HG02981 (cell line): ENCODE measurements at regions not wholly inside any gene's neighbourhood (a gene's known extent, or its start where the extent isn't known, plus 50 kb on each side); places are given as distances from the start of the nearest gene placed in this dataset.

Source experiments
- ATAC-seq: cut with Tn5 transposase; IDR thresholded peaks from one replicate; pipeline ENCODE4 v1.9.1; 2021; ENCODE audit warnings: mild to moderate bottlenecking, moderate library complexity; ENCODE audit not compliant: unreplicated experiment

GRCh38 chr6:163901681-163902080 is 487.2 kb downstream of the QKI start:
- no peak for ATAC-seq

GRCh38 chr6:163900570-163900969 is 486.1 kb downstream of the QKI start:
- ATAC-seq = no peak

- no peak for ATAC-seq
Observed at GRCh38 chr6:163897669-163898068, 483.2 kb downstream of the QKI start.

DNA sequence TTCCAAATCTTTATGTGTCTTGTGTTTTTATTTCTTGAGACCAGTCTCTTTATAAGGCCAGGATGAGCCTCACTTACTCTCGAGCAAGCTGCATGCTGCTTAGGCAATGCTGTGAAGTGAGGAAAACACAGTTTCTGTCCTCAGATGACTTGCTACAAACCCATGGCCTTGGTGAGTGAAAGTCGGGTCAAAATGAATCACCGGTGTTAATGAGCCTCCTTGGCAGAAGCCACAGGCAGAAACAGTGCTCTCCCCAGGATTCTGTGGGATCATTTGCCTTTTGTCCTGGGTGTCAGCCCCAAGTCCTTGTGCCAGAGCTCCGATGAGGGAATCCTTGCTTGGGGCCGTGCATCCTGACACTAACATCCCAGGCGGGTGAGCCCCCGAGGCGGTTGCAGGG is 482.5 kb downstream of the QKI start:
- no peak for ATAC-seq

DNA sequence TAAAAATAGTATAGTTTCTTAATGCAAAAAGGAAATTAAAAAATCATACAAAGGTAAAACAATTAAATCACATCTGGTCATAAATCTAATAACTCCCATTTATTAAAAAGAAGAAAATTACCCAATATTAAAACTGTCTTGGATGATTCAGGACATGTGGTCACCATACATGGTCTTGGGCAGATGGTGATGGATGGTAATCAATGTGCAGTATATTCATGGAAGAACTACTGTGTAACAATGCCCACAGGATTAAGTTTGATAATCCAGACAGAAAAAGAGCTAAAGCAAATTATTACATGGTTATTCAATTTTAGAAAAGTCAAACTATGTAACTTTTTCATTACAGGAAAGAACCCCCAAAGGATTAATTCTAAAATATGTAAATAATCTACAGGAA is 480.6 kb downstream of the QKI start:
- no peak for ATAC-seq

DNA sequence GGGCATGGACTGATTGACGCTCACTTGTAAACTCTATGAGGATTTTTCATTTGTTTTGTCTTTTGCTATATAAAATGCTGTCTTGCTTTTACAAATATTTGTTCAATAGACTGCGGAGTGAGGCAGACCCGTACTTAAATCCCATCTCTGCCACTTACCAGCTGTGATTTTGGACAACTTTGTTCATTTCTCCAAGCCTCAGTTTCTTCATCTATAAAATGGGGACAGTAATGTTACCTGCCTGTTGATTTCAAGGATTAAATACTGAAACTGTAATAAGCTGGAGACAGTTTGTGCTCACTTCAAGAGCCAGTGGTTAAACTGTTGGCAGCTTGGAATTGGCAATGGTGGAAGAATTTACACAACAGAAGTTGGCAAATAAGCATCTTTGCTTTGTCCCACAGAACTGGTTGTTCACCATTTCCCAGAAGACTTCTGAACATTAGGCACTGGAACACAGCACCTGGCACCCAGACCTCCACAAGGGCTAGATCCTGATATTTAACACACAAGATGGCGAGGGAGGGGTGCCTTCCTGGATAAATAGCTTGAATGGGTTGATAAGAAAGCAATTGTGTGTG is 479.2 kb downstream of the QKI start:
- no peak for ATAC-seq

DNA sequence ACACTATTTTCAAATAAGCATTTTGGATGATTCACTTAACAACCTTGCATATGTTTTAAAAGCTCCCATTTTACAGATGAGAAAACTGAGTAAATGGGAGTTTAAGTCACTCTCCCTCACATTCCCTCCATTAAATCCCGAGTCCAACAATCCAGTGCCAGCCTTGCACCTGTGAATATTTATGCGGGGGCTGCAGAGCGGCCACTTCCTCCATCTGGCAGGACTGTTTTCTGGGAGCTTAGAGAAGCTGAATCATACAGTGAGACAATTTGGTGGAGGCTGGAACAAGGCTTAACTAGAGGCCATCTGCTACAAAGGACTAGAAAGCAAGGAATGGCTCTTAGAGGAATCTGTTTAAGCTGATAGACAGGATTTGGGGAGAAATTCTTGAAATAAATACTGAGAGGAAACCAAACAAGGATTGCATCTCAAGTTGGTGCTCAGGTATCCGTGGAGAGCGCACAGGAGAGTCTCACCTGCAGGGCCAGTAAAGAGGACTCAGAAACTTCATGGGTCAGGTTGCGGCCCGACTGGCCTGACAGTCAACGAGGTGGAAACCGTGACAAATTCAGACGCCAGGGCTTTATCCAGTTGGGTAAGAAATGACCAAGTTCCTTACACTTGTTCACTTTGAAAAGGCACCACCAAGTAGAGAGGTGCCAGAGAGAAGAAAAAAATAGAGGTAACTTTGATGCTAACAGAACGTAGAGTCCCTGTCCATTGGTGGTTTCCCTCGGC is 478.5 kb downstream of the QKI start:
- no peak for ATAC-seq

DNA sequence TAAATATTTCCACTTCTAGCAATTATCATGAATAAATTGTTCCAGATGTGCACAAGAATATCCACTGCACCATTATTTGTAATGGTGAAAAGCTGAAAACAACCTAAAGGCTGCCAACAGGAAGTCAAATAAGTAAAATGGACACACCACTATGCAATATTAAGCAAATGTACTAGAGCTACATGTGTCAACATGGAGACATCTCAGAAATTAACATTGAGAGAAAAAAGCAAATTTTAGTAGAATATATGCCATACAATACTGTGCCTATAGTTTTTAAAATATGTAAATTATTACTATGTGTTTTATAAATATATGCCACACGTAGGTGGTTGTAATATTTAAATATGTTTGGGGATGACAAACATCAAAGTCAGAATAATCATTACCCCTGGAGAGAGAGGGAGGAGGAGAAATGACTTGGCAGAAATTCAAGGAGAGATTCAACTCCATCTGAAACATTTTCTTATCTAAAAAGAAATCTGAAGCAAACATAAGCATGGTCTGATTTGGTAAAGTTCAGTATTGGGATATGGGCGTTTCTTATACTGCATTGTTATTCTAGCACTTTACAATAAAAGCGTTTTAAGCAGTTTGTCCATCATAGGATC is 475.5 kb downstream of the QKI start:
- ATAC-seq = no peak

DNA sequence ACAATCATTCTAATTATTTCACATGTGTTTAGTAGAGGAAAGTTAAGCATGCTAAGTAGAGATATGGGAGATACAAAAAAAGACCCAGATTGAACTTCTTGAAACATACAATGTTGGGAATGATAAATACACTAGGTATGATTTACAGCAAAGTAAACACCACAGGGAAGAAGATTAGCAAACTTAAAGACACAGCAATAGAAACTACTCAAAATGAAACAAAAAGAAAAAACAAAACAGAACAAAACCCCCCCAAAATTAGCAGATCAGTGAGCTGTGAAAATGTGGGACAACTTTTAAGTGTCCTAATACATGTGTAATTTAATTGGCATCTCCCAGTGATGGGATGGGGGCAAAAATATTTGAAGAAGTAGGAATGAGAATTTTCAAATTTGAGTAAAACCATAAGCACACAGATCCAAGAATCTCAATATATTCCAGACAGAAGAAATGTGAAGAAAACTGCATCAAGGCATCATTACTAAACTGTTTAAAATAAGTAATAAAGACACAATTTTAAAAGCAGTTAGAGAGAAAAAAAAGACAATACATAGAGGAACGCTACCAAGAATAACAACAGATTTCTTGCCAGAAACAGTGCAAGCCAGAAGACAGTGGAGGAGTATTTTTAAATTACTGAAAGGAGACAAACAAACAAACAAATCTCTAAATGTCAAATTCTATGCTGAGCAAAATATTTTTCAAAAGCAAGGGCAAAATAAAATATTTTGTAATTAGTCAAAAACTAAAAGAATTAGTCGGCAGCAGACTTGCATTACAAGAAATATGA is 473.7 kb downstream of the QKI start:
- ATAC-seq = no peak

DNA sequence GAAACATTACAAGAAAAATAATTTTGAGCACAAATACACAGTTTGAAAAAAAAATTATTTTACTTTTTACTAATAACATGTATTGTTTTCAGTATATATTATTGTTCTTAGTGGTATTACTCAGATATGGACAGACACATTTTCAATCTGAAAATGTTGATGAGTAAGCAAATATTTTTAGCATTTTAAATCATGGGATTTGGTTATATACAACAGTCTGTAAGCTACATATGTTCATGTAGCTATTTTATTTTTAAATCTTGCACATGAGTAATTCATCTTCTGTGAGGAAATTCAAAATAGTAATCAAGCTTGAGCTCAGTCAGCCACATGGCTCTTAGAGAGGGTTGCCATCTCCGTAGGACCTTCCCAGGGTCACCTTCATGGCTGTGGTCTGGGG is 471.9 kb downstream of the QKI start:
- ATAC-seq = no peak

GRCh38 chr6:163883984-163884383 is 469.5 kb downstream of the QKI start:
- ATAC-seq = no peak

DNA sequence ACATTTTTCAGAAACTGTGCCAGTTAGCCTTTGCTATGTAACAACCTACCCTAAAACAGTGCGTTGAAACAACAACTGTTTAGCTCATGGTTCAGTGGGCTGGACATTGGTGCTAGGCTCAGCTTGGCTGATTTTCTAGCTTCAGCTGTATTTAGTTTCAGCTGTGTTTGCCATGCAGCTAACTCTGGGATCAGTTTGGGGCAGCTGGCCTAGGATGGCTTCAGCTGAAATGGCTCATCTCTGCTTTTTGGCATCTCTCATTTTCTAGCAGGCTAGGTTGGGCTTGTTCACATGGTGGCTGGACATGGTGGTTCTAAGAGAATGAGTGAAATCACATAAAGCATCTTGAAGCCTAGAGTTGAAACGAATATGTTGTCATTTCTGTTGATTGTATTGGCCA is 464.2 kb downstream of the QKI start:
- ATAC-seq = no peak

DNA sequence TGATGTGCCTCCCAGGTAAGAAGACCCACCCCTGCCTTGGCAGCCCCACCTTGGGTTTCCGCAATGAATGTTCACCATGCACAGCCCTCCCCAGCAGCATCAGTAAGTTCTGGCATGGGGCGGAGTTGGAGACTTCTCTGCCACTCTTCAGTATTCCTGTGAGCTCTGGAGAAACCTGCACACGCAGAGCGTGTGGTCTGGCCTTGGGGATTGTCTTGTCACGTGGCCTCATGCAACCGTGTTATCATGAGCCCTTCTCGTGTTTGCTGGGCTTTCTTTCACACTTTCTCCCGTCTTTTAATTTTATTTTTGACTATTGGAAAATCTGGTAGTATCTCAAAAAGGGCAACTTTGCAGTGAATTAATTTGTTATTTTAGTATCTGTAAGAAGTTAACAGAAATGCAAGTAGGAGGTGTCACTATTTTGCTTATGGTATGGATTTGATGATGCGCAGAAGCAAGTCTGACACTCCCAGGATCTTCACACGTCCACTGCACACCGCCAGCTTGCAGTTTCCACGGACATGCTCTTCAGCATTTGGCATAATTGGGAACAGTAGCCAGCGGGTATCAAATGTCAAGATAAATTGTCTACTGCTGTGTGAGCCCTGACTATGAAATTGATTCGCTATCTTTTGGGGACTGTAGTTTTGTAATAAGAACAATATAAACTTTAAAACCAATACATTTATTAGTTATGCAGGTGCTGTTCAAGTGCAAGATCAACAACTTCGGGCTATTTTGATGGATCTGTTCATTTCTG is 463.5 kb downstream of the QKI start:
- ATAC-seq = no peak

- ATAC-seq = no peak
Observed at GRCh38 chr6:163876391-163876790, 461.9 kb downstream of the QKI start.

DNA sequence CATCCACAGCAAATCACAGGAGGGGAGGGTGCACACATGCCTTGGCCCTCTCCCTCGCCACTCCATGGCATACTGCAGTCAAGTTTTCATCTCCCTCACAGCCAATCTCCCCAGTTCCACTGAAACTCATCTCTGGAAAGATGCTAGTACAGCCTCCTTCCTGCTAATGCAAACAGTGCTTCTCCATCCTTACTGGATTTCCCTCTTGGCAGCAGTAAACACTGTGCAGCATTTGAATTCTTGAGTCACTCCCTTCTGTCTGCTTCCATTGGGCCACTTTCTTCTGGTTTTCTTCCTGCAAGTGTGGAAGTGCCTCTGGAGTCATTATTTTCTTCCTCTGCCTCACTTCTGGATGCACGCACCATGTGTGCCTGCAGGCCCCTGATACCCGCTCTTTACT is 460.3 kb downstream of the QKI start:
- ATAC-seq = no peak

- no peak for ATAC-seq
Observed at GRCh38 chr6:163872335-163872734, 457.8 kb downstream of the QKI start.

DNA sequence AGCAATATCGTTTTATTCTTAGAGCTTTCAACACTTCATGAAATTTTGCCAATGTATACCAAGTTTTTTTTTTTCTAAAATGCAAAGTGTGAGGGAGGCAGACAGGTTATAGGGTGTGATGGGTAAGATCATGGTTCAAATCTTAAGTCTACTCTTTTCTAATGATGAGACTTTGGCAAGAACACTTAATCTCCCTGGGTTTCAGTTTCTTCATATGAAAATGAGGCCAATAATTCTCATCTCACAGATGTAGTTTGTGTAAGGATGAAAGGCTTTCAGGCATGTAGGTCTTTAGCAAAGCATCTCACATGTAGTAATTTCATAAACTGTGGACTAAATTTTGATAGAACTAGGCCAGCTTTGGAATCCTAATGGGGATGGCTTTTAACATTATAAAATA is 457.1 kb downstream of the QKI start:
- no peak for ATAC-seq

DNA sequence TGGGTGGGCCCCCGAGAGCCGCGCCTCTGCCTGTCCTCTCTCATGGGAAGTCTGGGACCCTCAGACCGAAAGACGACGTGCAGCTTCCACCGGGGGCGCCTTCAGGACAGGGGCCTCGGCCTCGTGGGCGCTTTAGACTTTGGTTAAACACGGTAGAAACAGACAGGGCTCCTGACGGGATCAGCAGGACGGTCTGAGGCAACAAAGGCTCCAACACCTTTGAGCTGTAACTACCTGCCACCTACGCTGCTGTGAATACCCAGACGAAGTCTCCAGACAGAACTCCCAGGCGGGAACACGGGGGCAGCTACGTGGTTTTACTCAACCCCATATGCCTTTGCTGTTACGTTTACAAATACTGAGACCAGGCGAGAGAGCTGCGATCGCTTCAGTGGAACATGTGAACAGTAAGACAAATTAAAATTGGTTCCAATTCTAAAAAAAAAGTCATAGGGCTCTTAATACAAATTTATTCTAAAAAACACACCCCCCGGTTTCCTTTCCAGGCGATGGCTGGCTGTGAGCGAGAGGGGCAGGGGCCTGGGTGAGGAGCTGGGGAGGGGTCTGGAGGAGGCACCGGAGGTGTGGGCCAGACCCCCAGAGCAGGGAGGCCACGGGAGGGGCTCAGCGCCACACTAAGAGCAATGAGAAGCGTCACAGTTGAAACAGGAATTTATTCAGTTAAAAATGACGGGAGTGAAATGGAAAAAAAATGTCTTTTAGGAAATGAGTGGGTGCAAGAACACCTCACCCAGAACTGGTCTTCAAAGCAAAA is 453.2 kb downstream of the QKI start:
- no peak for ATAC-seq

DNA sequence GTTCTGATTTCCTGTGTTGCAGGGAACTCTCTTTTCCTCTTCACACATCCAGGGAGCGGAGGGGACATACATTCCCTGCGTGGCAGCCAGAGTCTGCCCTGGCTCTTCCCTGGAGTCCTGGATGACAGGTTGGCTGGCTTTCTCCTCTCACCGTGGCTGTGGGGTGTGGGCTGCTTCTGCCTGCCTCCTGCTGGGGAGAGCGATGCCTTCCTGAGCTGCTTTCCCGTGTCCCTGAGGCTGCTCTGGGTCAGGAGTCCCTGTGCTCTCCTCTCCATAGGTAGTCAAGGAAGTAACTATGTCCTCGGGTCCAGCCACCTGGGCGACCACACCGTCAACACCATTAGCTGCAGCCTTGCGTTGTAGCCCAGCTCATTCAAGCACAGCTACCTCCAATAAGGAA is 451.7 kb downstream of the QKI start:
- ATAC-seq = no peak

GRCh38 chr6:163863565-163863964 is 449.0 kb downstream of the QKI start:
- no peak for ATAC-seq
